ENCODE measurements at regions not wholly inside any gene's neighbourhood (a gene's known extent, or its start where the extent isn't known, plus 50 kb on each side); places are given as distances from the start of the nearest gene placed in this dataset.

GRCh38 chr12:92010853-92011701, 134.6 kb downstream of the BTG1 start:
- no peak for TF ChIP-seq POLR2A (IDR thresholded peaks at IDR 0.05)
- TF ChIP-seq CTCF (IDR thresholded peaks at IDR 0.05) = no peak

All from uterus (tissue), 2 donors.